ENCODE measurements at regions not wholly inside any gene's neighbourhood (a gene's known extent, or its start where the extent isn't known, plus 50 kb on each side); places are given as distances from the start of the nearest gene placed in this dataset.

DNA sequence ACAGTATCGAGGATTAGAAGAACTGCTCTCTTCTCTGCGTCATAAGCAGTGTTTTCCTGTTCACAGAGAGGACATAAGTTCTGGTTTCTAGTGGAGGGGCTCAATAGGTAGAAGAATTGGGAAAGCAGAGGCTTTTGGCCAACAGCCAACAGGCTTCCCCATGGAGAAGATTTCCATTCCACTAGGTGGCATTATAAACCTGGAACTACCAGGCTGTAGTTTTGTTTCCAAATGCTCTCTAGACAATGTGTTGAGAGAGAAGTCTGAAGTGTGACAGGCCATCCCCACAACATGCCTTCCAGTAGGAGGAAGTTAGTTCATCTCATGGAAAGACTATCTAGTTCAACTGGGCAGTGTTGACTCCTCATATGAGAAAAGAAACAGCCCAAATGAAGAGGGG lies 63.8 kb upstream of the ANXA10 start:
- Histone ChIP-seq H3K4me1 (no peaks in the 10 kb centered on the region), H3K27me3 (replicated peaks; ENCODE audit: control insufficient read depth, insufficient read depth, low read length) (no peaks in the 10 kb centered on the region), H3K36me3 (ENCODE audit: control insufficient read depth, insufficient read depth, low read length) (no peaks in the 10 kb centered on the region), H3K9me3 (no peaks in the 10 kb centered on the region), H3K4me3 (ENCODE audit: low read depth, low read length) (no peak overlapping the region)
- no TSS peak for BruUV-seq (replicated peaks)
- H3K36me3 Mint-ChIP-seq (ENCODE audit: insufficient read depth, unreplicated experiment): no peaks in the 10 kb centered on the region
- intact Hi-C loops (cut with micrococcal nuclease; ENCODE audit: unreplicated experiment): loop anchor here (1.0 to 2.0 kb wide), 2 partner anchors 49 to 126 kb away; no protein-coding TSS in a partner anchor
- POLR2A ChIA-PET: no interaction called here
- H3K27ac Mint-ChIP-seq (ENCODE audit: unreplicated experiment): no peak overlapping the region
- no peak overlapping the region for H3K4me3 Mint-ChIP-seq (ENCODE audit: unreplicated experiment)
- H3K9me3 Mint-ChIP-seq (ENCODE audit: unreplicated experiment): peaks cover 14% of the 10 kb centered on the region
- no peaks in the 10 kb centered on the region for H3K27me3 Mint-ChIP-seq (ENCODE audit: insufficient read depth, unreplicated experiment)
- no peak for DNase-seq
- no peaks in the 10 kb centered on the region for H3K4me1 Mint-ChIP-seq (ENCODE audit: low read depth, unreplicated experiment)
- TF ChIP-seq, protein P1, sequence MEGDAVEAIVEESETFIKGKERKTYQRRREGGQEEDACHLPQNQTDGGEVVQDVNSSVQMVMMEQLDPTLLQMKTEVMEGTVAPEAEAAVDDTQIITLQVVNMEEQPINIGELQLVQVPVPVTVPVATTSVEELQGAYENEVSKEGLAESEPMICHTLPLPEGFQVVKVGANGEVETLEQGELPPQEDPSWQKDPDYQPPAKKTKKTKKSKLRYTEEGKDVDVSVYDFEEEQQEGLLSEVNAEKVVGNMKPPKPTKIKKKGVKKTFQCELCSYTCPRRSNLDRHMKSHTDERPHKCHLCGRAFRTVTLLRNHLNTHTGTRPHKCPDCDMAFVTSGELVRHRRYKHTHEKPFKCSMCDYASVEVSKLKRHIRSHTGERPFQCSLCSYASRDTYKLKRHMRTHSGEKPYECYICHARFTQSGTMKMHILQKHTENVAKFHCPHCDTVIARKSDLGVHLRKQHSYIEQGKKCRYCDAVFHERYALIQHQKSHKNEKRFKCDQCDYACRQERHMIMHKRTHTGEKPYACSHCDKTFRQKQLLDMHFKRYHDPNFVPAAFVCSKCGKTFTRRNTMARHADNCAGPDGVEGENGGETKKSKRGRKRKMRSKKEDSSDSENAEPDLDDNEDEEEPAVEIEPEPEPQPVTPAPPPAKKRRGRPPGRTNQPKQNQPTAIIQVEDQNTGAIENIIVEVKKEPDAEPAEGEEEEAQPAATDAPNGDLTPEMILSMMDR (IDR thresholded peaks at IDR 0.05; ENCODE audit: insufficient read depth in 1 of 2, low read depth in 1 of 2, low read length in 1 of 2, severe bottlenecking in 1 of 2, unreplicated experiment in 1 of 2): no peak
- CTCF ChIA-PET: no interaction called here

DNA sequence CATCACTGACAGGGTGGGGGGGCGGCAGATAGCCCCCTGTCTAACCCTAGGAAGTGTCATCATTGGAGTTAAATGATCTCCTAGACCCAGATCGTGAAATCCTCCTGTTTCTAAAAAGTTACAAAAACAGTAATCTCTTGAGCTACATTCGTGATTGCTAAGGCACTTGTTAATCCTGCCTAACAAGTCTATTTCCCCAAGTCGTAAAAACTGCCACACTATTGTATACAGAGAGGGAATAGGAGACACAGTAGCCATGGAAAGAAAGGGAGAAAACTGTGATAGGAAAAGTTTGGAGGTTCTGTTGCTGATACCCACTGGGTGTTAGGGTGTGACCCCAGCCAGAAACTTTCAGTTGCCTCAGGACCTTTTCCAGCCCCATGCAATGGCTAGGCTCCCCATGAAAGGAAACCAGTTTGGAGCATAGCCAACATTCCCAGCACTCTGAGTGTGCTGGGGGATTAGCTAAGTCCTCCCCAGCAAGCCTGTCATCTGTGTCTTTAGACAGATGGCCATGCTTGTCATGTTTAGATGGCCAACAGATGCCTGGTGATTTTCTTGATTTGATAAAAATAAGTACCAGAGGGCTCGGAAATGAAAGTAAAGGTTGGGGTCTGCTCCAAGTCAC lies 63.3 kb upstream of the ANXA10 start:
- Histone ChIP-seq H3K4me3 (ENCODE audit: low read depth, low read length) (no peak overlapping the region), H3K27me3 (replicated peaks; ENCODE audit: control insufficient read depth, insufficient read depth, low read length) (no peaks in the 10 kb centered on the region), H3K9me3 (no peaks in the 10 kb centered on the region), H3K36me3 (ENCODE audit: control insufficient read depth, insufficient read depth, low read length) (no peaks in the 10 kb centered on the region), H3K4me1 (no peaks in the 10 kb centered on the region)
- H3K27ac Mint-ChIP-seq (ENCODE audit: unreplicated experiment): no peak overlapping the region
- no peaks in the 10 kb centered on the region for H3K4me1 Mint-ChIP-seq (ENCODE audit: low read depth, unreplicated experiment)
- H3K27me3 Mint-ChIP-seq (ENCODE audit: insufficient read depth, unreplicated experiment): no peaks in the 10 kb centered on the region
- H3K36me3 Mint-ChIP-seq (ENCODE audit: insufficient read depth, unreplicated experiment): no peaks in the 10 kb centered on the region
- no TSS peak for BruUV-seq (replicated peaks)
- DNase-seq: no peak
- CTCF ChIA-PET: no interaction called here
- POLR2A ChIA-PET: no interaction called here
- H3K9me3 Mint-ChIP-seq (ENCODE audit: unreplicated experiment): peaks cover 9% of the 10 kb centered on the region
- intact Hi-C loops (cut with micrococcal nuclease; ENCODE audit: unreplicated experiment): loop anchor here (1.0 to 2.0 kb wide), 2 partner anchors 48 to 126 kb away; no protein-coding TSS in a partner anchor
- TF ChIP-seq, protein P1 (IDR thresholded peaks at IDR 0.05; ENCODE audit: insufficient read depth in 1 of 2, low read depth in 1 of 2, low read length in 1 of 2, severe bottlenecking in 1 of 2, unreplicated experiment in 1 of 2): no peak
- no peak overlapping the region for H3K4me3 Mint-ChIP-seq (ENCODE audit: unreplicated experiment)

GRCh38 chr4:168037676-168038075 lies 54.7 kb upstream of the ANXA10 start:
- no peaks in the 10 kb centered on the region for H3K4me1 Mint-ChIP-seq (ENCODE audit: low read depth, unreplicated experiment)
- Histone ChIP-seq H3K27me3 (replicated peaks; ENCODE audit: control insufficient read depth, insufficient read depth, low read length) (no peaks in the 10 kb centered on the region), H3K36me3 (ENCODE audit: control insufficient read depth, insufficient read depth, low read length) (no peaks in the 10 kb centered on the region), H3K4me3 (ENCODE audit: low read depth, low read length) (no peak overlapping the region), H3K9me3 (no peaks in the 10 kb centered on the region), H3K4me1 (no peaks in the 10 kb centered on the region)
- POLR2A ChIA-PET: no interaction called here
- H3K9me3 Mint-ChIP-seq (ENCODE audit: unreplicated experiment): no peaks in the 10 kb centered on the region
- no peak overlapping the region for H3K4me3 Mint-ChIP-seq (ENCODE audit: unreplicated experiment)
- no peak for DNase-seq
- no peaks in the 10 kb centered on the region for H3K36me3 Mint-ChIP-seq (ENCODE audit: insufficient read depth, unreplicated experiment)
- H3K27me3 Mint-ChIP-seq (ENCODE audit: insufficient read depth, unreplicated experiment): no peaks in the 10 kb centered on the region
- CTCF ChIA-PET: no interaction called here
- intact Hi-C loops (cut with micrococcal nuclease; ENCODE audit: unreplicated experiment): no loop called here
- TF ChIP-seq, protein P1 (IDR thresholded peaks at IDR 0.05; ENCODE audit: insufficient read depth in 1 of 2, low read depth in 1 of 2, low read length in 1 of 2, severe bottlenecking in 1 of 2, unreplicated experiment in 1 of 2): no peak
- no peak overlapping the region for H3K27ac Mint-ChIP-seq (ENCODE audit: unreplicated experiment)
- no TSS peak for BruUV-seq (replicated peaks)

All from Caco-2 (cell line).